ENCODE measurements at regions not wholly inside any gene's neighbourhood (a gene's known extent, or its start where the extent isn't known, plus 50 kb on each side); places are given as distances from the start of the nearest gene placed in this dataset.
"Not testable (repeated sequence)": the region's sequence is repeated elsewhere in the genome, so short reads cannot be mapped to it uniquely, and the experiment has no call there.

GRCh38 chr2:209008636-209009287 is 415.1 kb upstream of the MAP2 start:
- H3K4me3 ChIP-seq (replicated peaks; ENCODE audit: low read depth, low read length), result no peak overlapping the region
- no peak for DNase-seq (ENCODE audit: extremely low read depth, low read depth)
- TF ChIP-seq, protein P1, sequence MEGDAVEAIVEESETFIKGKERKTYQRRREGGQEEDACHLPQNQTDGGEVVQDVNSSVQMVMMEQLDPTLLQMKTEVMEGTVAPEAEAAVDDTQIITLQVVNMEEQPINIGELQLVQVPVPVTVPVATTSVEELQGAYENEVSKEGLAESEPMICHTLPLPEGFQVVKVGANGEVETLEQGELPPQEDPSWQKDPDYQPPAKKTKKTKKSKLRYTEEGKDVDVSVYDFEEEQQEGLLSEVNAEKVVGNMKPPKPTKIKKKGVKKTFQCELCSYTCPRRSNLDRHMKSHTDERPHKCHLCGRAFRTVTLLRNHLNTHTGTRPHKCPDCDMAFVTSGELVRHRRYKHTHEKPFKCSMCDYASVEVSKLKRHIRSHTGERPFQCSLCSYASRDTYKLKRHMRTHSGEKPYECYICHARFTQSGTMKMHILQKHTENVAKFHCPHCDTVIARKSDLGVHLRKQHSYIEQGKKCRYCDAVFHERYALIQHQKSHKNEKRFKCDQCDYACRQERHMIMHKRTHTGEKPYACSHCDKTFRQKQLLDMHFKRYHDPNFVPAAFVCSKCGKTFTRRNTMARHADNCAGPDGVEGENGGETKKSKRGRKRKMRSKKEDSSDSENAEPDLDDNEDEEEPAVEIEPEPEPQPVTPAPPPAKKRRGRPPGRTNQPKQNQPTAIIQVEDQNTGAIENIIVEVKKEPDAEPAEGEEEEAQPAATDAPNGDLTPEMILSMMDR (IDR thresholded peaks at IDR 0.05; ENCODE audit: low read depth, low read length, missing control alignments), result no peak

GRCh38 chr2:209018633-209019032 is 405.2 kb upstream of the MAP2 start:
- not testable (repeated sequence) for H3K4me3 ChIP-seq (replicated peaks; ENCODE audit: low read depth, low read length); DNase-seq (ENCODE audit: extremely low read depth, low read depth)

GRCh38 chr2:209029249-209029648 is 394.6 kb upstream of the MAP2 start:
- H3K4me3 ChIP-seq (replicated peaks; ENCODE audit: low read depth, low read length), result no peak overlapping the region
- TF ChIP-seq, protein P1 (IDR thresholded peaks at IDR 0.05; ENCODE audit: low read depth, low read length, missing control alignments), result no peak
- DNase-seq (ENCODE audit: extremely low read depth, low read depth), result no peak

GRCh38 chr2:209044307-209044706 is 379.5 kb upstream of the MAP2 start:
- DNase-seq (ENCODE audit: extremely low read depth, low read depth), result no peak

DNA sequence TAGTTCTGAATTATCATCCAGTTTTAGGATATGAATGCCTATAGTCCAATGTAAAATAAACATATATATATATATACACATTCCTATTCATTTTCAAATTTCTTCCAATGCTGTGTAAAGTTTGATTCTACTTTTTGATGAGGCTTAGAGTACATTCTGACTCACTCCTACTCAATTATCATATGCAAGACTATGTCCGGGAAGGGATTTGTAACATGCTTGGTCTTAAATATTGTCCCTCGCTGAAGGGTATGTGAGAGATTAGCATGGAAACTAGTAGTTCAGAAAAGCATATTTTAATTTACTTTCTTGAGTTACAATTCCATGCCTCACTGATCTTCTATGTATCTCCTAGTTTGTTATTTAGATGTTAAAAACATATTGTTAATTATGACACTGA is 377.7 kb upstream of the MAP2 start:
- TF ChIP-seq, protein P1 (IDR thresholded peaks at IDR 0.05; ENCODE audit: low read depth, low read length, missing control alignments), result no peak
- H3K4me3 ChIP-seq (replicated peaks; ENCODE audit: low read depth, low read length), result no peak overlapping the region
- DNase-seq (ENCODE audit: extremely low read depth, low read depth), result no peak

More at GRCh38 chr2:209044307-209044706, 379.5 kb upstream of the MAP2 start:
- no peak overlapping the region for H3K4me3 ChIP-seq (replicated peaks; ENCODE audit: low read depth, low read length)
- TF ChIP-seq, protein P1 (IDR thresholded peaks at IDR 0.05; ENCODE audit: low read depth, low read length, missing control alignments), result no peak

- no peak overlapping the region for H3K4me3 ChIP-seq (replicated peaks; ENCODE audit: low read depth, low read length)
- TF ChIP-seq, protein P1 (IDR thresholded peaks at IDR 0.05; ENCODE audit: low read depth, low read length, missing control alignments), result no peak
- DNase-seq (ENCODE audit: extremely low read depth, low read depth), result no peak
These were observed 374.2 kb upstream of the MAP2 start for GRCh38 chr2:209049608-209050007.

DNA sequence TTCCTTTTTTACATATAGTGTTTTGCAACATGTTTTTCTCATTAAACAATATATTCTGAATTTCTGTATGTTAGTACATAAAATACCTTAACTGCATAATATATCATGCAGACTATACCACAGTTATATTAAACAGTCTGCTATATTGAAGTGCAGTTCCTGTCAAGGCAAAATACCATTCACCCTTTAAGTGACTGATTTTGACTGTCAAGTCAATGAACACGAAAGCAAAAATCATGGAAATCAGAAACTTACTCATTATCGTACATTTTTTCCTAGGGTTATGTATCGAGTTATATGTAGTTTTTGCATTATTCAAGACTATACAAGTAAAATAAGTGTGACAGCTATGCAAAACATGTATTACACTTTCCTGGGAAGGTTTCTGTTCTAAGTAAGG is 361.6 kb upstream of the MAP2 start:
- no peak overlapping the region for H3K4me3 ChIP-seq (replicated peaks; ENCODE audit: low read depth, low read length)
- no peak for DNase-seq (ENCODE audit: extremely low read depth, low read depth)
- TF ChIP-seq, protein P1 (IDR thresholded peaks at IDR 0.05; ENCODE audit: low read depth, low read length, missing control alignments), result no peak
